ENCODE measurements at regions not wholly inside any gene's neighbourhood (a gene's known extent, or its start where the extent isn't known, plus 50 kb on each side); places are given as distances from the start of the nearest gene placed in this dataset.

DNA sequence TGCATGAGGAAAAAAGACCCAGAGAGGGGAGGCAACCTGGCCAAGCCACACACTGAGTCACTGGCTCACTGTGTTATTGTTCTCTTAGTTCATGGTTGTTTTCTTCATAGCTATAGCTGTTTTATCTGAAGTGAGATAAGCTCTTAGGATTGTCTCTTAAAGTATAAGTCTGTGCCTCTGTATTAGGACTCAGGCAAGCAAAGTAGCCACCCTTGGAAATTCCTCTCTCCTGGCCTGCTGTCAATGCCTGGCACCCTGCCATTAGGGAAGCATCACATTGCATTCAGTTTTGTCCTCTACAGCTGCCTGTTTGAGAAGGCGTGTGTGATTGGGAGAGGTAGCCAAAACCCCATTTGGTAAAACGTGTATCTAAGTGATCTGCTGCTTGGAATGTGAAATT is 147.4 kb upstream of the GLRA1 start:
- no peak overlapping the region for H3K4me3 ChIP-seq (ENCODE audit: low read depth, poor library complexity, severe bottlenecking)
- 20 to 24% methylated on average over 2 of the region's 2 CpGs for WGBS, 2 donors
- intact Hi-C loops (cut with DNase I; ENCODE audit: low total_unique reads), result no loop called here
- TF ChIP-seq POLR2A (IDR thresholded peaks at IDR 0.05), result no peak
- TF ChIP-seq, protein P1, sequence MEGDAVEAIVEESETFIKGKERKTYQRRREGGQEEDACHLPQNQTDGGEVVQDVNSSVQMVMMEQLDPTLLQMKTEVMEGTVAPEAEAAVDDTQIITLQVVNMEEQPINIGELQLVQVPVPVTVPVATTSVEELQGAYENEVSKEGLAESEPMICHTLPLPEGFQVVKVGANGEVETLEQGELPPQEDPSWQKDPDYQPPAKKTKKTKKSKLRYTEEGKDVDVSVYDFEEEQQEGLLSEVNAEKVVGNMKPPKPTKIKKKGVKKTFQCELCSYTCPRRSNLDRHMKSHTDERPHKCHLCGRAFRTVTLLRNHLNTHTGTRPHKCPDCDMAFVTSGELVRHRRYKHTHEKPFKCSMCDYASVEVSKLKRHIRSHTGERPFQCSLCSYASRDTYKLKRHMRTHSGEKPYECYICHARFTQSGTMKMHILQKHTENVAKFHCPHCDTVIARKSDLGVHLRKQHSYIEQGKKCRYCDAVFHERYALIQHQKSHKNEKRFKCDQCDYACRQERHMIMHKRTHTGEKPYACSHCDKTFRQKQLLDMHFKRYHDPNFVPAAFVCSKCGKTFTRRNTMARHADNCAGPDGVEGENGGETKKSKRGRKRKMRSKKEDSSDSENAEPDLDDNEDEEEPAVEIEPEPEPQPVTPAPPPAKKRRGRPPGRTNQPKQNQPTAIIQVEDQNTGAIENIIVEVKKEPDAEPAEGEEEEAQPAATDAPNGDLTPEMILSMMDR (IDR thresholded peaks at IDR 0.05), result no peak
- no peak for DNase-seq (ENCODE audit: low spot score in 2 of 2)

DNA sequence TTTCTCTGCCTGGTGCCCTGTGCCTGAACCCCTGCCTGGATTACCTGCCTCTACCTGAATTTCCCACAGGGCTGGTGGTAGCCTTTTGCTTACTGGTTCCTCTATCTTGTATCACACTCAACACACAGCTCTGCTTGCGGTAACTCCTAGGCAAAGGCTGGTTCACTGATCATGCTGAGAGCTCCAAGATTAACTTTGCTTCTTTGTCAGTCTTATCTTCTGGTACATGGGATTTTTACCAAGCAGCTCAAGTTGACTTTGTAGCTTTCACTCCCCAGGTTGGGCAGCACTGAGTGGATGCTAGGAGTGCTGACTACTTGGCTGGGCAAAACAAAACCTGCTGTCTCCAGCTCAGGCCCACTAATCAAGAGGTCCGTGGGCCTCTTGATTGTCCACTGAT is 145.9 kb upstream of the GLRA1 start:
- WGBS, 2 donors, result 81 to 89% methylated on average over 2 of the region's 2 CpGs
- TF ChIP-seq, protein P1 (IDR thresholded peaks at IDR 0.05), result no peak
- TF ChIP-seq POLR2A (IDR thresholded peaks at IDR 0.05), result no peak

DNA sequence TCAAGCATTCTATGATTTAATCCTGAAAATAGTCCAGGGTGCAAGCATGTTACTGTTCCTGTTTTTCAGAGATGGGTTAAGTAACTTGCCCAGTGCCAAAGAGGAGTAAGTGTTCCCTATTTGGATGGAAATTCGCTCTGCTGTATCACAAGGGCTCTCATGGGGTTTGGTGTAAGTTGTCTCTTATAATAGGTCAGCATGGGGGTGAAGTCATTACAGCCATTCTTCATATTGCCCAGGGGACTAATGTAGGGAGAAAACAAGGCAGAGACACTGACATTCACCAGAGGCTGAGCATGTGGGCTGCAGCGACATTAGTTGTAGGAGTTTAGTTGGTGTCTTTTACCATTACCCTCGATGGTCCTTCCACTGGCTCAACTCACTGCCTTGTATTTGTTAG is 142.1 kb upstream of the GLRA1 start:
- intact Hi-C loops (cut with DNase I; ENCODE audit: low total_unique reads), result no loop called here
- TF ChIP-seq, protein P1 (IDR thresholded peaks at IDR 0.05), result no peak
- no peak for TF ChIP-seq POLR2A (IDR thresholded peaks at IDR 0.05)
- no peak for DNase-seq (ENCODE audit: low spot score in 2 of 2)
- no peak overlapping the region for H3K4me3 ChIP-seq (ENCODE audit: low read depth, poor library complexity, severe bottlenecking)
- WGBS, 2 donors, result 78% methylated on average over 3 of the region's 3 CpGs

More for the DNA sequence above, 145.9 kb upstream of the GLRA1 start:
- peak overlapping the region; percentile 2 for H3K4me3 ChIP-seq (ENCODE audit: low read depth, poor library complexity, severe bottlenecking)
- intact Hi-C loops (cut with DNase I; ENCODE audit: low total_unique reads), result no loop called here
- DNase-seq (ENCODE audit: low spot score in 2 of 2), result no peak

DNA sequence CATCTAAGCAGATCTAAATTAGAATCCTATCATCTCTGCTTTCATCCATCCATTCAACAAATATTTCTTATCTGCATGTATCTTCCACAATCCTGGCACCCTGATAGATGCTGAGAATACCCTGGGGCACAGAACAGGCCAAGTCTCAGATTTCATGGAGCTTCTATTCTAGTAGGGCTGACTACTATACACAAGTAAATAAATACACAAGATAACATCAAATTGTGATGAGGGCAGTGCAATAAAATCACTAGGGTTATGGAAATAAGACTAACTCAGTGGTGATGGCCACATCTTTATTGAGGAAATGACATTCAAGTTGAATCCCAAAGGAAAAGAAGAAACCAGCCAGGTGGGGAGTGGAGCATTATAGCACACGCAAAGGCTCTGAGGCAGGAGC is 138.4 kb upstream of the GLRA1 start:
- intact Hi-C loops (cut with DNase I; ENCODE audit: low total_unique reads), result no loop called here

DNA sequence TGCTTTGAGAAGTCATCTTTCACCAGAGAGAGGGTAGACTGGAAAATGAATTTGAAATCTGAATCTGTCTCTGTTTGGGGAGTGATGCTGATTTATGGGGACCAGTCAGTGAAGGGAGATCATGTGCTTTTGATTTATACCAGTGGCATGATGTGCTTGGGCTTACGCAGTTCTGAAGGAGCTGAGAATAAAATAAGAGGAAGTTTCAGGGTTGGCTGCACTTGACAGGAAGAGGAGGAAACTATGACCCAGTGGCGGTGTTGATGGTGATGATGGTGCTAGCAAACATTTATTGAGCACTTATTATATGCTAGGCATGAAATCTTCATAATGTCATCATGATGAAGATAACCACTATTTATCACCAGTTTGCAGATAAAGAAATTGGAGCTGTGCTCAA is 136.4 kb upstream of the GLRA1 start:
- no peak for DNase-seq (ENCODE audit: low spot score in 2 of 2)
- WGBS, 2 donors, result 64 to 71% methylated on average over 2 of the region's 2 CpGs
- intact Hi-C loops (cut with DNase I; ENCODE audit: low total_unique reads), result no loop called here
- TF ChIP-seq, protein P1 (IDR thresholded peaks at IDR 0.05), result no peak
- TF ChIP-seq POLR2A (IDR thresholded peaks at IDR 0.05), result no peak
- H3K4me3 ChIP-seq (ENCODE audit: low read depth, poor library complexity, severe bottlenecking), result no peak overlapping the region

More for the DNA sequence above, 138.4 kb upstream of the GLRA1 start:
- no peak for DNase-seq (ENCODE audit: low spot score in 2 of 2)
- WGBS, 2 donors, result 83 to 90% methylated on average over 1 of the region's 1 CpG
- TF ChIP-seq POLR2A (IDR thresholded peaks at IDR 0.05), result no peak
- TF ChIP-seq, protein P1 (IDR thresholded peaks at IDR 0.05), result no peak
- no peak overlapping the region for H3K4me3 ChIP-seq (ENCODE audit: low read depth, poor library complexity, severe bottlenecking)

DNA sequence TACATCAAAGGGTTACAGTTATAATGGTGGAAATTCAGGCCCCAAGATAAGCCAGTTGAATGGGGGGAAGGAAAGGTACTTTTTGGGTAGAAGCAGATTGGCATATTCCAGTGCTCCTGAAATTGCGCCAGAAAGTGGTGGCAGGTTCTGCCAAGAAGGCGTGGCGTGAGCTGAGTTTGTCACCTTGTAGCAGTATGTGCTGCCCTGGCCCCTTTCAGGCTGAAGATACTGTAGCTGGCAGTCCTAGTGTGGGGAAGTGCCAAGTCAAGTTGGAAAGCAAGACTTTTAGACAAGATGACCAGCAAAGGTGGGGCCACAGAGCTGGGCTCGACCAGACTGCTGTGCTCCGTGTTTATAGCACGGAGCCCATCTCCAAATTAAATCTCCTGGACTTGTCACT is 133.6 kb upstream of the GLRA1 start:
- DNase-seq (ENCODE audit: low spot score in 2 of 2), result no peak
- WGBS, 2 donors, result 85 to 88% methylated on average over 6 of the region's 6 CpGs
- TF ChIP-seq POLR2A (IDR thresholded peaks at IDR 0.05), result no peak
- TF ChIP-seq, protein P1 (IDR thresholded peaks at IDR 0.05), result no peak
- intact Hi-C loops (cut with DNase I; ENCODE audit: low total_unique reads), result no loop called here
- no peak overlapping the region for H3K4me3 ChIP-seq (ENCODE audit: low read depth, poor library complexity, severe bottlenecking)
